Keratinocyte (primary cell): ENCODE measurements at regions not wholly inside any gene's neighbourhood (a gene's known extent, or its start where the extent isn't known, plus 50 kb on each side); places are given as distances from the start of the nearest gene placed in this dataset.

ENCODE experiments used
- DNase-seq: peaks from one replicate; pipeline ENCODE4 v3.0.0-alpha.2; 2011; ENCODE audit warnings: low read depth, missing footprints, low spot score
- FAIRE-seq: peaks from 2 replicates; lab custom pipeline; 2011; peaks lifted over from hg19 to GRCh38; lab: Jason Lieb, UNC
- H2AFZ ChIP-seq: 2 replicates; pipeline ENCODE4 v1.6.0; 2012; ENCODE audit warnings: low read length, control low read depth, inconsistent platforms; ENCODE audit not compliant: control insufficient read depth
- H3K27ac ChIP-seq: 2 replicates; pipeline ENCODE4 v1.5.1; 2011; ENCODE audit warnings: low read length; ENCODE audit not compliant: control insufficient read depth, insufficient read depth
- H3K27me3 ChIP-seq: 3 replicates; pipeline ENCODE4 v1.6.0; 2011; ENCODE audit warnings: low read length; ENCODE audit not compliant: control insufficient read depth, insufficient read depth; ENCODE audit errors: extremely low read depth
- H3K36me3 ChIP-seq, 2 experiments: 2 replicates in 1 of 2; 3 replicates in 1 of 2; pipeline ENCODE4 v1.5.1; 2011; ENCODE audit warnings: low read length in 2 of 2, mild to moderate bottlenecking in 1 of 2; ENCODE audit not compliant: control insufficient read depth in 2 of 2, insufficient read depth in 2 of 2; ENCODE audit errors: extremely low read depth in 1 of 2
- H3K4me1 ChIP-seq: 3 replicates; pipeline ENCODE4 v1.5.1; 2011; ENCODE audit warnings: low read length; ENCODE audit not compliant: control insufficient read depth, insufficient read depth; ENCODE audit errors: extremely low read depth
- H3K4me2 ChIP-seq: 3 replicates; pipeline ENCODE4 v1.6.0; 2011; ENCODE audit warnings: low read depth, low read length; ENCODE audit not compliant: control insufficient read depth, insufficient read depth; ENCODE audit errors: extremely low read depth
- H3K4me3 ChIP-seq, 3 experiments: fragments of 200-600 bp in 1 of 3; sonication (generic) in 1 of 3; 2 replicates in 2 of 3; 3 replicates in 1 of 3; pipeline ENCODE4 v1.5.1; 2011 to 2016; ENCODE audit warnings: low read length in 3 of 3, mild to moderate bottlenecking in 3 of 3, control low read depth in 2 of 3, inconsistent platforms in 1 of 3, low read depth in 1 of 3, mixed read lengths in 1 of 3, mixed run types in 1 of 3, moderate library complexity in 1 of 3; ENCODE audit not compliant: control insufficient read depth in 2 of 3, insufficient read depth in 2 of 3; ENCODE audit errors: extremely low read depth in 1 of 3
- H3K79me2 ChIP-seq: 2 replicates; pipeline ENCODE4 v1.6.0; 2012; ENCODE audit warnings: low read length; ENCODE audit not compliant: control insufficient read depth, insufficient read depth
- H3K9ac ChIP-seq: 3 replicates; pipeline ENCODE4 v1.6.0; 2011; ENCODE audit warnings: low read length; ENCODE audit not compliant: control insufficient read depth, insufficient read depth; ENCODE audit errors: extremely low read depth
- H3K9me1 ChIP-seq: 3 replicates; pipeline ENCODE4 v1.6.0; 2011; ENCODE audit warnings: low read length; ENCODE audit not compliant: control insufficient read depth, insufficient read depth; ENCODE audit errors: extremely low read depth
- H3K9me3 ChIP-seq: 2 replicates; pipeline ENCODE4 v1.5.1; 2012; ENCODE audit warnings: low read depth, low read length; ENCODE audit not compliant: control insufficient read depth
- H4K20me1 ChIP-seq: 3 replicates; pipeline ENCODE4 v1.6.0; 2011; ENCODE audit warnings: low read length; ENCODE audit not compliant: control insufficient read depth, insufficient read depth; ENCODE audit errors: extremely low read depth
- CTCF ChIP-seq, 3 experiments: IDR thresholded peaks in 1 of 3; conservative IDR thresholded peaks in 1 of 3; optimal IDR thresholded peaks in 1 of 3; 2 replicates in 2 of 3; 3 replicates in 1 of 3; pipeline versions ENCODE3 to v1.5.1; 2011; ENCODE audit warnings: low read length in 3 of 3, mild to moderate bottlenecking in 3 of 3, moderate library complexity in 2 of 3, control low read depth in 1 of 3, inconsistent platforms in 1 of 3; ENCODE audit not compliant: insufficient read depth in 2 of 3; ENCODE audit errors: extremely low read depth in 1 of 3
- EZH2 ChIP-seq: IDR thresholded peaks from one replicate; pipeline ENCODE4 v1.6.1; 2012; ENCODE audit warnings: inconsistent platforms, mild to moderate bottlenecking, low read length, moderate library complexity
- dilution Hi-C: fragments of 300-500 bp; cut with MboI; formaldehyde crosslinking; loops from one replicate; pipeline ENCODE4 v1.7.0; 2020; ENCODE audit warnings: low sequenced_read_pairs; ENCODE audit not compliant: extremely low pct_ligation_motif_present

- Histone ChIP-seq H3K79me2 (no peaks in the 10 kb centered on the region), H3K27ac (no peak overlapping the region), H2AFZ (no peak overlapping the region), H3K4me3 (no peak overlapping the region), H3K27me3 (no peaks in the 10 kb centered on the region), H3K4me2 (no peak overlapping the region), H3K4me1 (no peaks in the 10 kb centered on the region), H3K9ac (no peak overlapping the region), H3K9me3 (no peaks in the 10 kb centered on the region), H3K36me3 (no peaks in the 10 kb centered on the region), H4K20me1 (no peaks in the 10 kb centered on the region), H3K9me1 (no peaks in the 10 kb centered on the region)
- TF ChIP-seq EZH2 (no peak), CTCF (optimal IDR thresholded peaks at IDR 0.05 in 1 of 3, IDR thresholded peaks at IDR 0.05 in 1 of 3, conservative IDR thresholded peaks at IDR 0.05 in 1 of 3; ENCODE audit: extremely low read depth in 1 of 3, insufficient read depth in 2 of 3, low read length in 3 of 3) (no peak)
- dilution Hi-C loops, result no loop called here
- FAIRE-seq (no peak), DNase-seq (no peak)
Observed at GRCh38 chr12:94025756-94026155, 122.6 kb upstream of the PLXNC1 start.

GRCh38 chr12:94026596-94026995 lies 121.8 kb upstream of the PLXNC1 start:
- Histone ChIP-seq H3K4me1 (no peaks in the 10 kb centered on the region), H3K27me3 (no peaks in the 10 kb centered on the region), H3K79me2 (no peaks in the 10 kb centered on the region), H3K9ac (no peak overlapping the region), H3K36me3 (no peaks in the 10 kb centered on the region), H3K4me3 (no peak overlapping the region), H4K20me1 (no peaks in the 10 kb centered on the region), H3K9me3 (no peaks in the 10 kb centered on the region), H3K27ac (no peak overlapping the region), H3K4me2 (no peak overlapping the region), H3K9me1 (no peaks in the 10 kb centered on the region), H2AFZ (no peak overlapping the region)
- no peak for DNase-seq
- dilution Hi-C loops, result no loop called here
- TF ChIP-seq CTCF (optimal IDR thresholded peaks at IDR 0.05 in 1 of 3, IDR thresholded peaks at IDR 0.05 in 1 of 3, conservative IDR thresholded peaks at IDR 0.05 in 1 of 3; ENCODE audit: extremely low read depth in 1 of 3, insufficient read depth in 2 of 3, low read length in 3 of 3), result no peak
- TF ChIP-seq EZH2, result no peak
- no peak for FAIRE-seq
